ENCODE measurements at regions not wholly inside any gene's neighbourhood (a gene's known extent, or its start where the extent isn't known, plus 50 kb on each side); places are given as distances from the start of the nearest gene placed in this dataset.

- DNase-seq (ENCODE audit: low spot score) = no peak
- H3K9me3 Mint-ChIP-seq = peaks cover 9% of the 10 kb centered on the region
- H3K27me3 Mint-ChIP-seq (ENCODE audit: low read depth) = no peaks in the 10 kb centered on the region
- no peak overlapping the region for H3K27ac Mint-ChIP-seq
- no peak for ATAC-seq
- TF ChIP-seq ATF6 (CRISPR knock-in tag; IDR thresholded peaks at IDR 0.05) = no peak
- TF ChIP-seq PRDM15 (CRISPR knock-in tag; IDR thresholded peaks at IDR 0.05) = no peak
- TF ChIP-seq ELF4 (CRISPR knock-in tag; IDR thresholded peaks at IDR 0.05; ENCODE audit: low read depth) = no peak
- TF ChIP-seq, protein P1, sequence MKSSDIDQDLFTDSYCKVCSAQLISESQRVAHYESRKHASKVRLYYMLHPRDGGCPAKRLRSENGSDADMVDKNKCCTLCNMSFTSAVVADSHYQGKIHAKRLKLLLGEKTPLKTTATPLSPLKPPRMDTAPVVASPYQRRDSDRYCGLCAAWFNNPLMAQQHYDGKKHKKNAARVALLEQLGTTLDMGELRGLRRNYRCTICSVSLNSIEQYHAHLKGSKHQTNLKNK (CRISPR knock-in tag; IDR thresholded peaks at IDR 0.05) = no peak
- TF ChIP-seq NFATC4 (CRISPR knock-in tag; IDR thresholded peaks at IDR 0.05) = no peak
- no peak for TF ChIP-seq FOXJ3 (CRISPR knock-in tag; IDR thresholded peaks at IDR 0.05; ENCODE audit: borderline replicate concordance)
- TF ChIP-seq, protein P2, sequence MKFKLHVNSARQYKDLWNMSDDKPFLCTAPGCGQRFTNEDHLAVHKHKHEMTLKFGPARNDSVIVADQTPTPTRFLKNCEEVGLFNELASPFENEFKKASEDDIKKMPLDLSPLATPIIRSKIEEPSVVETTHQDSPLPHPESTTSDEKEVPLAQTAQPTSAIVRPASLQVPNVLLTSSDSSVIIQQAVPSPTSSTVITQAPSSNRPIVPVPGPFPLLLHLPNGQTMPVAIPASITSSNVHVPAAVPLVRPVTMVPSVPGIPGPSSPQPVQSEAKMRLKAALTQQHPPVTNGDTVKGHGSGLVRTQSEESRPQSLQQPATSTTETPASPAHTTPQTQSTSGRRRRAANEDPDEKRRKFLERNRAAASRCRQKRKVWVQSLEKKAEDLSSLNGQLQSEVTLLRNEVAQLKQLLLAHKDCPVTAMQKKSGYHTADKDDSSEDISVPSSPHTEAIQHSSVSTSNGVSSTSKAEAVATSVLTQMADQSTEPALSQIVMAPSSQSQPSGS (CRISPR knock-in tag; IDR thresholded peaks at IDR 0.05; ENCODE audit: borderline replicate concordance, low read depth) = no peak
- no peak for TF ChIP-seq CTCF (IDR thresholded peaks at IDR 0.05)
- TF ChIP-seq, protein P3, sequence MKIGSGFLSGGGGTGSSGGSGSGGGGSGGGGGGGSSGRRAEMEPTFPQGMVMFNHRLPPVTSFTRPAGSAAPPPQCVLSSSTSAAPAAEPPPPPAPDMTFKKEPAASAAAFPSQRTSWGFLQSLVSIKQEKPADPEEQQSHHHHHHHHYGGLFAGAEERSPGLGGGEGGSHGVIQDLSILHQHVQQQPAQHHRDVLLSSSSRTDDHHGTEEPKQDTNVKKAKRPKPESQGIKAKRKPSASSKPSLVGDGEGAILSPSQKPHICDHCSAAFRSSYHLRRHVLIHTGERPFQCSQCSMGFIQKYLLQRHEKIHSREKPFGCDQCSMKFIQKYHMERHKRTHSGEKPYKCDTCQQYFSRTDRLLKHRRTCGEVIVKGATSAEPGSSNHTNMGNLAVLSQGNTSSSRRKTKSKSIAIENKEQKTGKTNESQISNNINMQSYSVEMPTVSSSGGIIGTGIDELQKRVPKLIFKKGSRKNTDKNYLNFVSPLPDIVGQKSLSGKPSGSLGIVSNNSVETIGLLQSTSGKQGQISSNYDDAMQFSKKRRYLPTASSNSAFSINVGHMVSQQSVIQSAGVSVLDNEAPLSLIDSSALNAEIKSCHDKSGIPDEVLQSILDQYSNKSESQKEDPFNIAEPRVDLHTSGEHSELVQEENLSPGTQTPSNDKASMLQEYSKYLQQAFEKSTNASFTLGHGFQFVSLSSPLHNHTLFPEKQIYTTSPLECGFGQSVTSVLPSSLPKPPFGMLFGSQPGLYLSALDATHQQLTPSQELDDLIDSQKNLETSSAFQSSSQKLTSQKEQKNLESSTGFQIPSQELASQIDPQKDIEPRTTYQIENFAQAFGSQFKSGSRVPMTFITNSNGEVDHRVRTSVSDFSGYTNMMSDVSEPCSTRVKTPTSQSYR (CRISPR knock-in tag; IDR thresholded peaks at IDR 0.05) = no peak
- no peak for TF ChIP-seq RELA (CRISPR knock-in tag; IDR thresholded peaks at IDR 0.05; ENCODE audit: borderline replicate concordance)
- no peak for TF ChIP-seq JUN (CRISPR knock-in tag; IDR thresholded peaks at IDR 0.05)
- TF ChIP-seq ZNF416 (CRISPR knock-in tag; IDR thresholded peaks at IDR 0.05) = no peak
- TF ChIP-seq TCF7 (CRISPR knock-in tag; IDR thresholded peaks at IDR 0.05; ENCODE audit: low read depth) = no peak
- no peak for TF ChIP-seq SOX15 (CRISPR knock-in tag; IDR thresholded peaks at IDR 0.05)
- TF ChIP-seq, protein P4, sequence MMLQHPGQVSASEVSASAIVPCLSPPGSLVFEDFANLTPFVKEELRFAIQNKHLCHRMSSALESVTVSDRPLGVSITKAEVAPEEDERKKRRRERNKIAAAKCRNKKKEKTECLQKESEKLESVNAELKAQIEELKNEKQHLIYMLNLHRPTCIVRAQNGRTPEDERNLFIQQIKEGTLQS (CRISPR knock-in tag; conservative IDR thresholded peaks at IDR 0.05) = no peak
- TF ChIP-seq, protein P5, sequence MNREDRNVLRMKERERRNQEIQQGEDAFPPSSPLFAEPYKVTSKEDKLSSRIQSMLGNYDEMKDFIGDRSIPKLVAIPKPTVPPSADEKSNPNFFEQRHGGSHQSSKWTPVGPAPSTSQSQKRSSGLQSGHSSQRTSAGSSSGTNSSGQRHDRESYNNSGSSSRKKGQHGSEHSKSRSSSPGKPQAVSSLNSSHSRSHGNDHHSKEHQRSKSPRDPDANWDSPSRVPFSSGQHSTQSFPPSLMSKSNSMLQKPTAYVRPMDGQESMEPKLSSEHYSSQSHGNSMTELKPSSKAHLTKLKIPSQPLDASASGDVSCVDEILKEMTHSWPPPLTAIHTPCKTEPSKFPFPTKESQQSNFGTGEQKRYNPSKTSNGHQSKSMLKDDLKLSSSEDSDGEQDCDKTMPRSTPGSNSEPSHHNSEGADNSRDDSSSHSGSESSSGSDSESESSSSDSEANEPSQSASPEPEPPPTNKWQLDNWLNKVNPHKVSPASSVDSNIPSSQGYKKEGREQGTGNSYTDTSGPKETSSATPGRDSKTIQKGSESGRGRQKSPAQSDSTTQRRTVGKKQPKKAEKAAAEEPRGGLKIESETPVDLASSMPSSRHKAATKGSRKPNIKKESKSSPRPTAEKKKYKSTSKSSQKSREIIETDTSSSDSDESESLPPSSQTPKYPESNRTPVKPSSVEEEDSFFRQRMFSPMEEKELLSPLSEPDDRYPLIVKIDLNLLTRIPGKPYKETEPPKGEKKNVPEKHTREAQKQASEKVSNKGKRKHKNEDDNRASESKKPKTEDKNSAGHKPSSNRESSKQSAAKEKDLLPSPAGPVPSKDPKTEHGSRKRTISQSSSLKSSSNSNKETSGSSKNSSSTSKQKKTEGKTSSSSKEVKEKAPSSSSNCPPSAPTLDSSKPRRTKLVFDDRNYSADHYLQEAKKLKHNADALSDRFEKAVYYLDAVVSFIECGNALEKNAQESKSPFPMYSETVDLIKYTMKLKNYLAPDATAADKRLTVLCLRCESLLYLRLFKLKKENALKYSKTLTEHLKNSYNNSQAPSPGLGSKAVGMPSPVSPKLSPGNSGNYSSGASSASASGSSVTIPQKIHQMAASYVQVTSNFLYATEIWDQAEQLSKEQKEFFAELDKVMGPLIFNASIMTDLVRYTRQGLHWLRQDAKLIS (CRISPR knock-in tag; IDR thresholded peaks at IDR 0.05; ENCODE audit: borderline replicate concordance) = no peak
- TF ChIP-seq ETV6 (CRISPR knock-in tag; IDR thresholded peaks at IDR 0.05) = no peak
- POLR2A ChIA-PET = no interaction called here
- H3K36me3 Mint-ChIP-seq = no peaks in the 10 kb centered on the region
- CTCF ChIA-PET = interaction anchor here (0.6 kb wide), 1 partner anchor 25 kb away, joined by 3 read pairs; no protein-coding TSS in a partner anchor
- H3K4me1 Mint-ChIP-seq = no peaks in the 10 kb centered on the region
- no peak overlapping the region for H3K4me3 Mint-ChIP-seq
Measured at GRCh38 chr2:151137526-151137925, 124.1 kb downstream of the RBM43 start.

All from WTC11 (cell line).